ENCODE measurements at regions not wholly inside any gene's neighbourhood (a gene's known extent, or its start where the extent isn't known, plus 50 kb on each side); places are given as distances from the start of the nearest gene placed in this dataset.
A peak's percentile ranks its signal among the peaks of the same experiment; 100 is the strongest.

DNA sequence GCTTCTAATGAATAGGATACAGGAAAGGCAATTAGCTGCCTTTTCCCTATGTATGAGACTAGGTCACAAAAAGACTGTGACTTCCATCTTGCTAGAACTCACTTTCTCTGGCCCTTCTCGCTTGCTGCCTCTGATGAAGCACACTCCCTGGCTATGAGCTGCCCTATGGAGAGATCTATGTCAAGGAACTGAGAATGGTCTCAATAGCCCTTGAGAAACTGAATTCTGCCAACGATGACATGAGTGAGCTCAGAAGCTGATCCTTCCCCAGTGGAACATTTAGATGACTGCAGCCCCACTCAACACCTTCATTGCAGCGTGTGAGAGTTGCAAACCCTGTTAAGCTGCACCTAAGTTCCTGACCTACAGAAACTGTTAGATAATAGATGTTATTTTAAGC, 309.8 kb downstream of the COG6 start:
- DNase-seq (ENCODE audit: low read depth in 4 of 4, low spot score in 1 of 4): no peak

DNA sequence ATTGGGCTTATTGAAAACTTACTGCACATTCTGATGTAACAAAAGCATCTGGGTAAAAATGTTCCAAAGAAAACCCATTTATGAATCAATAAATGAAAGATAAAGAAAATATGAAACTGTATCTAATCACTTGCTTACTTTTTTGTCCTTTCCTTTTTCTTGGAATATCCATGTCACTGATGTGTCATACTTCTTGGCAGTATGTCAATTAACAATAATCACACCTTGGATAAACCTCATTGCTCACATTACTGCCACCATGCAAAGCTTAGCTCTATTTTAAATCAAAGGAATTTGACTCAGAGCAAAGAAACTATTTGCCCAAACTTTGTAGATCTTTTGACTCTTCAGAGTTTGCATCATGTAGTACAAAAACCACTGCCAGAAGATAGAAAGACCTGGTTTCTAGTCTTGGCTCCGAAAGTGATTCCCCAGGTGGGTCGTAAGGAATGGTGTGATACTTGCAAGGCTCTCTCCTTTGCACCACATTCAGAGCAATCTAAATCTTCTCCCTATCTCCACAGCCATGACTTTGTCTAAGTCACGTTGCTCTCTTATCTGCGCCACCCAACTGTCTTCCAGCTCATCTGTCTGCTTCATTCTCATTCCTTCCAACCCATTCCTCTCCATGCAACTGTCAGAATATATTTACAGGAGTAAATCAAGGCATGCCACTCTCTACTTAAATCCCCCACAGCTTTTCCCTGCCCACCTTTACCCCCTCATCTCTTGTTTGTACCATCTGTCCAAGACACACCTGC, 311.9 kb downstream of the COG6 start:
- no peak for DNase-seq (ENCODE audit: low read depth in 4 of 4, low spot score in 1 of 4)

DNA sequence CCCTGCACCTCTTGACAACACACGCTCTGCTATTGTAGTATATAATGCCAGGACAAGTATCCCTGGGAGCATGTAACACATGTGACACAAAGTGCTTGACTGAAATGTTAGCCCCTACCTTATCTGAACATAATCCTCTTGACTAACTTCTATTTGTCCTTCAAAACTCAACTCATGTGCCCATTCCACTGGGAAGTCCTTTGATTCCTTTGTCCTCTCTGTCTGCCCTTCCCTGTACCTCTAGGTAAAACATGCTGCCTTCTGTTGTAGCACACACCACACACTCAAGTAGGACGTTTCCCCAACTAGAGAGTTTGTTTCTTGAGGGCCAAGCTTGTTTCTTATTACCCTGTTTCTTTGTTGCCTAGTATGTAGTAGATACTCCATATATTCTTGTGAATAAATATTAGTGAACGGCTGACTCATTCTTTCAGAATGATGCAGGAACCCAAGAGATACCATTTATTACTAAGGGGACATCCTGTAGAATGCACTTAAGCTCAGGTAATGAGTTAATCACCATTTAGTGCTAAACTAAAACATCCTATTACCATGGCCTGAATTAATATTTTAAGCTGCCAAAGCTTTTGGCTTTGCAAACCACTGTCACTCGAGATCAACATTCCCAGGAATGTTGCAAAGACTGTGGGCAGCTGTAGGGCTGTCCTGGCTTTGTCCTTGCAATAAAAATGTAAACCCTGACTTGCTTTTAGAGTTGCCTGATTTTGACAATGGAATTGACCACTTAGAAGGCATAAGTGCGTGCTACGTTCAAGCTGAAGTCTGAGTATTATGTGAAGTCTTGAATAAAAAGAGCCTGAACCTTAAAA, 313.4 kb downstream of the COG6 start:
- no peak for DNase-seq (ENCODE audit: low read depth in 4 of 4, low spot score in 1 of 4)

- DNase-seq (ENCODE audit: low read depth in 4 of 4, low spot score in 1 of 4): no peak
Observed at GRCh38 chr13:39970177-39970846, 314.9 kb downstream of the COG6 start.

GRCh38 chr13:39971526-39971925, 316.1 kb downstream of the COG6 start:
- no peak for DNase-seq (ENCODE audit: low read depth in 4 of 4, low spot score in 1 of 4)

- DNase-seq (ENCODE audit: low read depth in 4 of 4, low spot score in 1 of 4): no peak
Observed at GRCh38 chr13:39976481-39976880, 321.0 kb downstream of the COG6 start.

- no peak for DNase-seq (ENCODE audit: low read depth in 4 of 4, low spot score in 1 of 4)
Observed at GRCh38 chr13:39981056-39981455, 325.6 kb downstream of the COG6 start.

- DNase-seq (ENCODE audit: low read depth in 4 of 4, low spot score in 1 of 4): no peak
Observed at GRCh38 chr13:39982745-39983144, 327.3 kb downstream of the COG6 start.

DNA sequence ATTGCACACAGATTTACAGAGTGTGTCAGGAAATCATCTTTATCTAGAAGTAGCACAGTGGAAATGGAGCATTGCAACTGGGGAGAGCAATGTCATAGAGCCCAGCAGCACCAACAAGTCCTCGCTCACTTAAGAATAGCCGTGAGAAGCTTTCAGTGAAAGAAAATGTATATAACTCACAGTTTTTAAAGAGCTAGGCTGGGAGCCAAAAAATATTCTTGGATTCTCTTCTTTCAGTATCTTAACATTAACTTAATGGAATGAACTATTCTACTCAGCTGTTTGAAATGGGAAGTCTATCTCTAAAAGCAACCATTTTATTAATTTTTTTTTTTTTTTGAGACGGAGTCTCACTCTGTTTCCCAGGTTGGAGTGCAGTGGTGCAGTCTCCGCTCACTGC, 329.6 kb downstream of the COG6 start:
- no peak for DNase-seq (ENCODE audit: low read depth in 4 of 4, low spot score in 1 of 4)

- DNase-seq (ENCODE audit: low read depth in 4 of 4, low spot score in 1 of 4): no peak
Observed at GRCh38 chr13:39988351-39988750, 332.9 kb downstream of the COG6 start.

DNA sequence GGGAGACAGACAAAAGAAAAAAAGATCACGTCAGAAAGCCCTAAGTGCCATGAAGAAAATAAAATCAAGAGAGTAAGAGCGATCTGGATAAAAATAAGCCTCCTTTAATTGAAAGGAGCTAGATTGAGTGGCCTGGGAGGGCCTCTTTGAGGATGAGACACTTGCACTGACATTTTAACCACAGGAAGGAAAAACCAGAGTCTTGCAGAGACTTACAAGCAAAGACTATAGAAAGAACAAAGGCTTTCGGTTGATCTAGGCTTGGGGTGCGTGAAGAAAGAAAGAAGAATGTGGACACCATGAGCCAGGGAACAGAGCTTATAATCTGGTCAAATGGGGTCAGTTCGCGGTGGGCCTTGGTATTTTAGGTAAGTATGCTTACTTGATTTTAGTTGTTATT, 342.7 kb downstream of the COG6 start:
- peak in 1 of 4 experiments; percentile 1 for DNase-seq (ENCODE audit: low read depth in 4 of 4, low spot score in 1 of 4)

- no peak for DNase-seq (ENCODE audit: low read depth in 4 of 4, low spot score in 1 of 4)
Observed at GRCh38 chr13:40002016-40002415, 346.6 kb downstream of the COG6 start.

GRCh38 chr13:40013554-40013953, 358.1 kb downstream of the COG6 start:
- no peak for DNase-seq (ENCODE audit: low read depth in 4 of 4, low spot score in 1 of 4)

DNA sequence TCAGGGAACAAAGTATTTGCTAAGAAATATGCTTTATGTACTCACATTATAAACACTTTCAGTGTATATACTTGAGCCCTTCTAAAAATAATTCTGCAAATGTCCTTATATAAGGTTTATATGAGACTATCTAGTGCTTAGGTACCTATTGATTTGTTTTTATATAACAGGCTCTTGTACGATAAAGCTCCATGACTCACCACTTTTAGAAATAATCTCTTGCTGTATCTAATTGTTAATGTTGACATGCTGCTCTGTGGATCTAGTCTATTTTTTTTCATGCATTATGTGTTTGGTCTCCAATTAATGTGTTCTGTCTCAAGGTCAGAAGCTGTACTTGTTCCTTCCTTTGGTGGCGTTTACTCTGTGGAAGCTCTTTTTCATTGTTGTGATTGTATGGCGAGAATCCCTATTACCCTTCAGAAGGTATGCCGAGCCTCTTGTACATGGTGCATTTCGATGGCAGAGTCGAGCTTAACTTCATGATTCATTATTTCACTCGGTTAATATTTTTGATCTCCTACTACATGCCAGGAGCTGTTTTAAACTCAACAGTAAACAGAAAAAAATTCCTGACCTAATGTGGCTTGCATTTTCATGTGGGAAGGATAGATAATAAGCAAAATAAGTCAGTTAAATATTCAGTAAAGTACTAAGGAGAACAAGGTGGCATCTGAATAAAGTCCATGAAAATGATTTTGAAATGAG, 361.6 kb downstream of the COG6 start:
- DNase-seq (ENCODE audit: low read depth in 4 of 4, low spot score in 1 of 4): no peak

GRCh38 chr13:40017662-40018262, 362.3 kb downstream of the COG6 start:
- no peak for DNase-seq (ENCODE audit: low read depth in 4 of 4, low spot score in 1 of 4)

GRCh38 chr13:40023595-40024203, 368.2 kb downstream of the COG6 start:
- no peak for DNase-seq (ENCODE audit: low read depth in 4 of 4, low spot score in 1 of 4)

GRCh38 chr13:40024204-40024966, 368.9 kb downstream of the COG6 start:
- no peak for DNase-seq (ENCODE audit: low read depth in 4 of 4, low spot score in 1 of 4)

GRCh38 chr13:40024967-40025714, 369.7 kb downstream of the COG6 start:
- no peak for DNase-seq (ENCODE audit: low read depth in 4 of 4, low spot score in 1 of 4)

DNA sequence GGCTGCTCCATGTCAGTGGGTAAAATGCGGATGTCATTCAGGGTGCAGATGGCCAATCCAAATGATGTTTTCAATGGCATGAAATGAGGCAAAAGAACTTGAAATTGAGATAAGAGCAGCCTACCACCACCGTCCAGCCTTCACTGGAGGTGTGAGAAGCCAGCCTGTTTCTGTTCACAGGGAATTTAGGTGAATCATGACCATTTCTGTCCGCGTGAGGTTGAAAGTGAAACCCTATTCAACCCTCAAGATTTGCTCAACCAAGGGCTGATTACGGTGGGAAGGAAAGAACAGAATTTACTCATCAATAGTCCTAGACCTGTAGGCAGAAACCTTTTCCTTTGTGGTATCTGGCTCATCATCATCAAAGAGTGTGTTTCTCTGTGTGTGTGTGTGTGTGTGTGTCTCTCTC, 370.7 kb downstream of the COG6 start:
- DNase-seq (ENCODE audit: low read depth in 4 of 4, low spot score in 1 of 4): peak in 3 of 4 experiments; percentile 30 to 52 (median 42)

All from stimulated activated CD4-positive, alpha-beta T cell treated with anti-CD3 and anti-CD28 coated beads, Interleukin-1b, Interleukin-23, amount 100 ng/mL, for 24 hours (primary cell).